ENCODE measurements at regions not wholly inside any gene's neighbourhood (a gene's known extent, or its start where the extent isn't known, plus 50 kb on each side); places are given as distances from the start of the nearest gene placed in this dataset.

DNA sequence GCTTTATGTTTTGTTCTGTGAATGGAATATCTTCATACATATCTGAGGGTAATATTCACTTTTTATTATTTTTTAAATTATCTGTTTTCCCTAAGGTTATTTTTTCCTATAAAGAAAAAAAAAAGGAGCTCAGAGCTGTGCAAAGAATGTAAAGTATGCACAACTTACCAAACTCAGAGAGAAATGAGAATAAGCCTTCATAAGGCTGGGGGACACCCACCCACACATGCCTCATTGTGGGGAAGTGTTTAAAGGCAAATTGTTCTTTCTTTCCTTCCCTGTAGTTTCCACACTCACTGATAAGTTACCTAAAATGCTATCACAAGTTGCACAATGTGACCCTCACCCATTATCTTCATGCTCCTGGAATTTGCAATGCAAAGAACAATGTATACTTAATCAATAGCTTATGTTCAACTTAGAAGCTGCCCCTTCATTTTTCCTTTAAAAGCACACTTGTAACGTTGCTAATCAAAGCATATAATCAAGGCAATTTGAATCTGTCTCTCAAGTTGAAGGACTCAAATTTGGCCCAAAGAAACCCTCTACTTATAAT, 108.1 kb downstream of the GNAT3 start:
- DNase-seq = no peak

DNA sequence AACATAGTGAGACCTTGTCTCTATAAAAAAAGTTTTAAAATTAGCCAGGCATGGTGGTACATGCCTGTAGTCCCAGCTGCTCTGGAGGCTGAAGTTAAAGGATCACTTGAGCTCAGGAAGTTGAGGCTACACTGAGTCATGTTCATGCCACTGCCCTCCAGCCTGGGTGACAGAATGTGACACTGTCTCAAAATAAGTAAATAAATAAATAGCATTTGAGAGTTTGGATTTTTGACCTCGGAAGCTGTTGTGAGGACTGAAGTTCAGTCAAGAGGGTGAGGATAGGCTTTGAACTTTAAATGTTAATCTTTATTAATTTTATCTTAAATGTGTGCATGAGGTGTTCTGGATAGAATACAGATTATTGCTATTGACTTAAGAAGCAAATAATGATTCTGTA, 110.2 kb downstream of the GNAT3 start:
- DNase-seq = no peak

DNA sequence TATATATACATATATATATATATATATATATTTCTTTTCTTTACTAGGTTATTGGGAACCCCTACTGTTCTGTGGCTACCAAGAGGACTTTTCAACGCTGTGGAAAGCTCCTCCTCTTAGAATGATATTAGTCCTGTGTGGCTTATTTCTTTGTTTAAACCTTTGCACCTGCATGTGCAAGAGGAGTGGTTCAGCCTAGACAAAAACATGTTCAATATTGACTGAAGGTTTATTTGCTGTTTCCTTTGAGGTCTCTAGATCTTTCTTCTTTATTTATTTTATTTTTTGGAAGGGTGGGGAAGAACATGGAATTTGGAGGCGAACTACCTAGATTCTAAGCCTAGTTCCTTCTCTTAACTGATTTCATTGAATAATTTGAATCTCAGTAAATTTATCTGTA, 118.1 kb downstream of the GNAT3 start:
- no peak for DNase-seq

DNA sequence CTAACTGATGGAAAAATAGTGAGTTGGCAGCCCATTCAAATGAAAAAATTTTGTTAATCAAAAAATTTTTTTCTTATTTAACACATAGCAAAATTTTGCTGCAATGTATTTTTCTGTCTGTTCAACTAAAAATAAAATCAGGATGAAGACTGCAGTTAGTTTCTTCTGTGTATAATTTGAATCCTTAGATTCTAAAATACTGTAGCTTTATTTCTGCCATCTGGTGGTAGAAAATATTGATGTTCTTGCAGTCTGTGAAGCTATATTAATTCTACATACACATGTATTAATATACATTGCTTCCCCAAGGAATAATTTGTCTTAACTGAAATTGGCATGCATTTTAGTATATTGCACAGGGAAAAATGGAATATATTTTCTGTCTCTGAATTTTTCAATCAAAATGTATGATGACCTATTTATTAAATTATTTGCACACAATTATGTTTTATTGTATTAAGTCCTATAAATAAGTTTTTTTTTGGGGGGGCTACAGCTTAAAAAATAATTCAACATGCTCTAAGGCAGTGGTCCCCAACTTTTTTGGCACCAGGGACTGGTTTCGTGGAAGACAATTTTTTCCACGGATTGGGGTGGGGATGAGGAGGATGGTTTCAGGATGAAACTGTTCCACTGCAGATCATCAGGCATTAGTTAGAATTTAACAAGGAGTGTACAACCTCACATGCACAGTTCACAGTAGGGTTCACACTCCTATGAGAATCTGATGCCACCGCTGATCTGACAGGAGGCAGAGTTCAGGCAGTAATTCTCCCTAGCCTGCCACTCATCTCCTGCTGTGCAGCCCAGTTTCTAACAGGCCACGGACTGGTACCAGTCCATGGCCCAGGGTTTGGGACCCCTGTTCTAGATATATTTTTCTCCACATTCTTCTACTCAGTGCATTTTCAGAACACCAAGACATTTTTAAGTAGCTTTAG, 119.4 kb downstream of the GNAT3 start:
- DNase-seq = peak; percentile 2

DNA sequence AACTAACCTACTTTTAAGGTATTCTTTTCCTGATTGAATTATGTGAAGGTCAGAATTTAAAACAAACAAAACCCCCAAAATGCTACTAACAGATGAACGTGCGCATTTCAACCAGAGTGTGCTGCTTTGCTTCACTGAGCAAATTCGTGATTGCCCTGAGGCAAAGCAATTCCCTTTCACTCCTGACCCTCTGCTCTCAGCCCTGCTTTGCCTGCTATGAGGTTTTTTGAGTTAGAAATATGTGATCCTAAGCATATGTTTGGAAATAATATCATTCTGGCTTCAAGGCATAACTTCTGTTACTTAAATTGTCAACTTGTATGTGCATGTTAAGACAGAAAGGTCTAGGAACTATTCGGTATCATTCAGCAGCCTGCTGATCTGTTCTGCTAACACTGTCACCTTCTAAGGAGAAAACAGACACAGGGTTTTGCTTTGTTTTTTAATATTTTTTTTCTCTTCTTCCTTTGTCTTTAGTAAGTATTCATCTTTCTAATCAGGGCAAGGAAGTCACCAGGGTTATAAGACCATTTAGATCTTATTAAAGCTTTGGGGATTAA, 124.2 kb downstream of the GNAT3 start:
- DNase-seq = no peak

DNA sequence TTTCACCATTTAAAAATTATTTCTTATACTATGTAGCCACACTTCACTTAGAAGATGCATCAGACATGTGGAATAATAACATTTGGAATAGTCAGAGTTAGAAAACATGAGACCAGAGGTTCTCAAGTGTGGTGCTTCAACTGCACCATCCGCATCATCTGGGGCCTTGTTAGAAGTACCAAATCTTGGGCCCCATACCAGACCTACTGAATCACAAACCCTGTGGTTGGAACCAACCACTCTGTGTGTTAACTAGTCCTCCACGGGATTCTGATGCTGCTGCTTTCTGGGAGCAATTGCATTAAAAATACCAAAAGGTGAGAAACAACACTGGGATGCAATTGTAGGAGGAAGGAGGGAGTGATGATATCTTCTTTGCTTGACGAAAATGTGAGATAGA, 125.2 kb downstream of the GNAT3 start:
- DNase-seq = no peak

DNA sequence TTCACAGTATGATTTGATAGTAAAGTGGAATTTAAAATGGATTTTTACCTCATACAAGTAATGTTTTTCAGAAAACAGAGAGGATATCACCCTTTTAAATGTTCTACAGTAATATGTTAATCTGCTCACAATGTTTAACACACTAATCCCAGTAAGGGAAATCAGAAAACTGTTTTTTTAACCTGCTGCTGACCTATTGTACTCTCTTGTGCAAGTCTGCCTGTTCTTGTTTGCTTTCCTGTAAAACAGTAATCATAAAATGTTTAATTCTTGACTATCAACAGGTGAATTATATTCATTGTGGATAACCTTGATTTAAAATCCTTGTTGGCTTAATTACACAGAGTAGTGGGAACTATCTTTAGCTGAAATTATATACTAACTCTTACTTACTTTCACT, 126.4 kb downstream of the GNAT3 start:
- no peak for DNase-seq

DNA sequence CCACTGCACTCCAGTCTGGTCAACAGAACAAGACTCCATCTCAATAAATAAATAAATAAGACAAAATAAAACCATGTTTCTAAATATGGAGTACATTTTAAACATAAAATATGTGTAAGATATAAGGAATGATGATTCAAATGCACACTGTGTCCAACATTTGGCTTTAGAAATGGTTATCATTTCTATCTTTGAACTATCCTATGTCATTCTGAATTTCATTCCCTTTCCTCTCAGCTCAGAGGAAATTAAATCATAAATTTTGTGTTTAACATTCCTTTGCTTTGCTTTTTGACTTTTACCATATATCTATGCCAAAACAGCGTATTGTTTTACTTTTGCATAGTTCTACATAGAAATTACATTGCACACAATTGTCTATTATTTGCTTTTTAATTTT, 130.9 kb downstream of the GNAT3 start:
- no peak for DNase-seq

DNA sequence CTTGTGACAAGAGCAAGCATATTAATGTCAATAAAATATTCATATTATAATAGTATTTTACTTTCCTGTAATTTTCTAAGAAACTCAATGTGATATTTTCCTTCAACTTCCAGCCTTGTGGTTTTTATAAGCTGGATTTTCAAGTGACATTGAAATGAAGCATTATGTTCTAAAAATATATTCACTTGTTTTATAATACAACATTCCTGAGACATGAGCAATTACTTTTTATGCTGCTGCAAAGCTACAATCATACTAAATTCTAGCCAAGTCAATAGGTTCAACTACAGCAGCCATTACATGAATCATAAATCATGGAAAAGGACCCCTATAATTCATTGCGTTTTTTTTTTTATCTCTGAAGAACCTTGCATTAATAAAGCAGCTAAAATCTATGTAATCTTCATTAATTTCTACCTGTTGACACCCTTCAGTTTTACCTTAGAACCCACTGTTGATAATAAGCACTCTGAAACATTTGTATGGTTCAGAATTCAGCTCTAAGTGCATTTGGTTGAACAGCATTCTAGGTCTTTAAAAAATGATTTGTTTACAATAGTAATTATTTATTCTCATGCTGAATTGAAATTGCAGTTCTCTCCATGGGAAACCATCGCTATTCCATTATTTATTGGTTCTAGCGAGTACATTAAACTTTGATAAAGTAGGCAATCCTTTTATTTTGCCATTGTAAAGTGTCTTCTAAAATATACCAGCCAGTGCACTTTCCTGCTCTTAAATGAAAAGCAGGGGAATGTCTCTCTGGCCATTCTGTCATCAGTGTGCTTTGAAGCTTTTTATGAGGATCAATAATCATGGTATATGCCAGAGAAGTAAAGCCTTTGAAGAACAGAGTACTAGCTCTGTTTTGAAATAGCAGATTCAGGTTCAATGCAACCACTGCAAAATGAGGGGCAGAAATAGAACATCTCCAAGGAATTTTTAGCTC, 132.6 kb downstream of the GNAT3 start:
- DNase-seq = no peak

DNA sequence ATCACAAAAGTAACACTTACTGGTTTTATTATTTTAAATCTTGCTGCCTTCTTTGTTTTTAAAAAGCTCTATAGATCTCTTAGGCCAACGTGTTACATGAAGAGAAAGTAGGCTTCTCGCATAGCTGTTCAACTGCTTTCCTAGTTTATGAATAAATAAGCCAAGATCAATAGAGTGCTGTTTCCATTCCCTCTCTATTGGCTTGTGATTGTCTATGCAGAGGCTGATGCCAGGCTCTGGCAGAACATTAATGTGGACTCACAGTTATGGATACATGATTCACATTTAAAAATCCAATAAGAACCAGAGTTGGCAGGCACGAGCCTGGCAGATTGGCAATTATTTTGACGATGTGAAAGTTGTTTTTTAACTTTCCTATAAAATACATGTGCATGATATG, 137.5 kb downstream of the GNAT3 start:
- DNase-seq = no peak

DNA sequence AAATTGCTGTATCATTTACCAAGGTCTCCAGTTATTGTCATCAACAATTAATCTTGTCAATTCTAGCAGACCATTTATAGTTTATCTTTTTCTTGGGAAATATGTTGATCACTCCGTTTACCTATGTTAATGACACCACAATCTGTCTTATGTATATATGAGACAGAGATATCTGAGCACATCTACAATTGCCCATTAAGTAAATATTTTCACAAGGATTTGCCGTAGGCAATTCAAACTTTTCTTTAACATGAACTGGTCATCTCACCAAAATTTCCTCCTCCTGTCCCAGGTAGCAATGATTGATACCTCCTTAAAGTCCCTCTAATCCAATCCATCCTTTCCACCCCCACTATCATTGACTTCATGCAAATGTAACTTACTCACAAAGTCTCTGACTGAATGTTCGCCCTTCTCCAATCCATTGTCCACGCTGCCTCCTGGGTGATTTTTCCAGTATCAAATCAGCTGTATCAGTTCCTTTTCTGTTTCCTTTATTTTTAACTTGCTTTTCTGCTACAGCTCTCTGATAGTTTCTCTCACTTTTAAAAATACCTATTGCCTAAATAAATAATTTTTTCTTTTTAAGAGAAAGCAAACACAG, 138.3 kb downstream of the GNAT3 start:
- no peak for DNase-seq

DNA sequence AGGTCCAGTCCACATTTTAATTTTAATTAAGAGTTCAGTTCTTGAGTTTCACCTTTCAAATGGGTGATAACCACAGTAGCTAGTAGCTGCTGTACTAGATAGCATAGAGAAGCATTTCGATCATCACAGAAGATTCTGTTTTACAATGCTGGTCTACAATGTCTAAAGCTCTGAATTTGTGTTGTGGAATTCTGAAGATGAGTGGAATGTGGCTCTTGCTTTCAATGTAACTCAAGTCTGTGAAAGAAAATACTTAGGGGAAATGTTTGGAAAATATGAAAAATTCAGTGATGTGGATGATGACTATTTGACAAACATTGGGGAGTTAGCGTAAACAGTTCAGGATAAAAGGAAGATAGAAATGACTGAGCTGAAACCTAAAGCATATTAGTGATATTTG, 139.4 kb downstream of the GNAT3 start:
- no peak for DNase-seq

DNA sequence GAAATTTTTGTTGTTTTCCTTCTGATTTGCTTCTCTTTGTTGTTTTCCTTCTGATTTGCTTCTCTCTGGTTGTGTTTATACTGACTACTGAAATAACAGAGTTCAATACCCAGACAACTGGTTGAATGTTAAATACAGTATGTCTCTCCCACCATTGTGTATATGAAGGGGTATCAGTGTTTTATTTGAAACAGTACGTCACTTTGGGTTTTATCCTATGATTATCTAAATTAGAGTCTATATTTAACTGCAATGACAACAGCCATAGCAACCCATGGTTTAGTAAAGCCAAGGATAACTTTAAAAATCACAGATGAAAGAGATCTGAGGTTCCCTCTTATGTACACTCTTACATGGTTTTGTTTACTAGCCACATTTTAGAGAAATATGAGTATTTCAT, 141.3 kb downstream of the GNAT3 start:
- DNase-seq = no peak

DNA sequence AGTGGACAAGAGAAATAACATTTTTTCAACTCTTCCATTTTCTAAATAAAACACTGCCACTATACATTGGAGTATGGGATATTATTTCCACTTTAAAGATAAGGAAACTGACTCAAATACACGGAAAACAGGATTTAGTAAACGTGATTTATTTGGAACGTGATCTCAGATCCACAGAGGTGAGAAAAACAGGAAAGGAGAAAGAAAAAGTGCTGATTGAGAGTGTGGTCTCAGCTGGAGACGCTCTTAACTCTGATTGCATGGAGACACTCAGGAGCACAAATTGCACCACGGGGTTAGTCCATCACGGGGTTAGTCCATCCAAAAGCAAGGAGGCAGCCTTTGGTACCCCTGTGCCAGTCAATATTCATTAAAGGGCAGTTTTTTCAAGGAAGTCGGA, 142.5 kb downstream of the GNAT3 start:
- DNase-seq = no peak

DNA sequence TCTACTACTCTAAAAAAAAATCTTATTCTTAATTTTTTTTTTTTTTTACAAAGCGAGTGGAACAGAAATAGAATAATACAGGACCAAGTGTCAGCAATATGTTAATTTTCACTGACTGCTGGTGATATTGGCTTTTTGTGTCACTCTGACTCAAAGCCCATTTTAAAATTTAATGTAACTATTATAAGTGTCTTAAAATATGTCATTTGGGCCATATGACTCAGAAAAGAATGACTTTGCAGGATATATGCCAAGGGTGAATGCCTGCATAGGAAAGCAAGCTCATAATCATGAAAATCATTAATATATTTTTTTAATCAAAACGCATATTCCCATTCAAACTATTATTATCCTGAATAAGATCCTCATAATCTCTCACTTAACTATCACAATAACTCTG, 149.2 kb downstream of the GNAT3 start:
- no peak for DNase-seq

DNA sequence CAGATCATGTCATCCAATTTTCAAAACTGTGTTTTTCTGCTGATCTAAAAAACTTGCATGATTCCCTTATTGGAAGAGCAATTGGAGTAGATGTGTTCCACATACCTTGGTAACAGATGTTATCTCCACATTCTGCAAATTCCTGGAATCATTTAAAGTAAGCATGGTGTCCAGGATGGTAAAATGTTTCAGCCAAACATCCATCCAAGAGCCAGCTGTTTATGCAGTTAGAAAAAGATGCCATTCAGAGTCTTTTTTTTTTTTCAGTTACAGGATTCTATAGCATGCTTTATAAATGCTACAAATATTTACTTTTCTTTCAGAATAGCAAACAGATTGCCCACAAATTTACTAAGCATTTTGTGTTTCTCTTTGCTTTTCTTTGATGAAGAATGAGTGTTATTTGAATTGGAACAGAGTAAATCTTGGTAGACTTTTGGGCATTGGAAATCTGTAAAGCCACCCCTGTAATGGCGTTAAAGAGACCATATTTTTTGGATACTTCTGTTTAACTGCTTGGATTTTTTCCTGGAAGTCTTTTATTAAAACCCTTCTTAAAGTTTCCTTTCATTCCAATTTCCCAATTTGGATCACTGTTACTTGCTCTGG, 149.8 kb downstream of the GNAT3 start:
- no peak for DNase-seq

DNA sequence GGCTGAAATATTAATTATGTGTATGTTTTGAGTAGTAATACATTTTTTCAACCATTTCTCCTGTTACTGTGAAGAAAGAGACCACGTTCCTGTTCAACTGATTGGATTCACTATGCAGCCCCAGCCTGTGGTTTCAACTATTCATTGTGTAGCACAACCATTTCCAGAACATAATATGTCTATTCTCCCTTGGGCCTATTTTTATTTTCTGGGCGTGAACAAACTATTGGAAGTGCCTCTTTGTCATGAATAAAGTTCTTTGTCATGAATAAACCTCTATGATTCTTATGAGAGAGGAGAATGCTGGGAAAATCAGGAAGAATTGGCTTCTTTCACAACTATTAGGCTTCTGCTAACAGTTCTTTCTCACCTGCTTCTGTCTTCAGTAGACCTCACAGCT, 152.4 kb downstream of the GNAT3 start:
- no peak for DNase-seq

DNA sequence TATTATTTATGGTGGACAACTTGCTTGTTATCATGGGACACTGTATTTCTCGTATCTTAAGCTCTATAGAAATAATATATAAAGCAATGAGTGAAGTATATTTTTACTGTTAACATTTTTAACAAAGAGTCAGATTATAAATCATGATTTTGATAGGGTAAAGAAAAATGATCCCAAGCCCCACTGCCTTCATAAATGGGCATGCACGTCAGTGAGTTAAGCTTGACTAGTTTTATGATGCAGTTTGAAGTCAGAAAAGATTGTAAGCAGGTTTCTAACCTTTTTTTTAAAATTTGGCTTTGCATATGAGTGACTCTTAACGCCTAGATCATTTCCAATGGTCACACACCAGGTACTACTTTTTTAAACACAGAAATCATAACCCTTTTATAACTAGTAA, 152.8 kb downstream of the GNAT3 start:
- no peak for DNase-seq

DNA sequence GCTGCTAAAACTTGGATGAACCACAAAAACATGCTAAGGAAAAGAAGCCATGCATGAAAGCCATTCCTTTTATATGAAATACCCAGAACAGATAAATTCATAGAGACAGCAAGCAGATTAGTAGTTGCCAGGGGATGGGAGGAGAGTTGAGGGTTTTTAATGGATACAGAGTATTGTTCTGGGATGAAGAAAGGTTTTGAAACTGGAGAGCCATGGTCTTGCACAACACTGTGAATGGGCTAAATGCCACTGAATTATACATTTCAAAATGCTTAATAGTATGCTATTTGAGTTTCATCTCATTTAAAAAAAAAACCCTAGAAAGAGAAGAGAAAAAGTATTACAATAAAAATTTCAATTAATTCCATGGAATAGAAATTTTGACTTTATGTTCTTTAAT, 154.3 kb downstream of the GNAT3 start:
- no peak for DNase-seq

DNA sequence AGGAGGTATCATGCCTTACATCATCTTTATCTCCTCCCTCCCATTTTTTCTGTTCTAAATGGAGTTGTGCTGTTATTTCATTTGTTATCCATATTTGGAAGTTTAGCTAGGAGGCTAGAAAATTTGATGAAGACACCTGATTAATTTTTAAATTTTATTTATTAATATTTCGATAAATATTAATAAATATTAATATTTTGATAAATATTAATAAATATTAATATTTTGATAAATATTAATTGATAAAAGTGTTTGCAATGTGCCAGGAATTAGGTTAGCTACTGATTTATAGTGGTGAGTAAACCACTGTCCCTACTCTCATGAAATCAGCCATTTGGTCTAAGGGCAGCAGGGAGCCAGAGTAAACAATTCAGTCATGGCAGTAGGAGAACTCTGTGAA, 161.4 kb downstream of the GNAT3 start:
- DNase-seq = no peak

DNA sequence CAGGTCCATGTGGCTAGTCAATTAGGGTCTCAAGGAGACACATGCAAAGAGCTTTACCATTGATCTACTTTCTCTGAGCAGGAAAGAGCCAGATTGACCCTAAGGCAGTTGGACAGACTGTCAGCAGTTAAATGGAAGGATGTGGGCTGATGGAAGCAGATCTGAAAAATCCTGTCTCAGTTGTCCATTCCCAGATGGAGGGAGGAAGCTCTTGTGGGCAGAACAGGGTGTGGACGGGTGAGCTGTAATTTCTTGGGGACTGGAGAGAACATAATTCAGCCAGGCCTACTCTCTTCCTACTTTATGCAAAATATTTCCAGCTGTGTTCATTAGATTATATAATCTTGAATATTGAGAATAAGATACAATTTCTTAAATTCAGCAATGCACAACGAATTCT, 163.6 kb downstream of the GNAT3 start:
- no peak for DNase-seq

DNA sequence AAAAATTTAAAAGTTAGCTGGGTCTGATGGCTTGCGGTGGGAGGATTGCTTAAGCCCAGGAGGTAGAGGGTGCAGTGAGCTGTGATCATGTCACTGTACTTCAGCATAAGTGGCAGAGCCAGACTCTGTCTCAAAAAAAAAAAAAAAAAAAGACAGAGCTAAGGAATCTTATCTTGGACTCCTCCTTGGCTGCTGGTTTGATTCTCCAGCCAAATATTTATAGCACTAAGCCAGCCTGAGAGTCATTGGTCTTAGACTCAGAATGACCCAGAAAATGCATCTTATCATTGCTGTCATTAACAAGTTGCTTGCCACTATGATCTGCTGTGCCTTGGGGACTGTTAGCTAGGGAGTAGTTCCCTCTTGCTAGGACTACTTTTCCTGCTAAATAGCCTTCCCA, 164.7 kb downstream of the GNAT3 start:
- DNase-seq = no peak

Data from GDM1 (cell line).